Lung (tissue), 11 donors: ENCODE measurements at regions not wholly inside any gene's neighbourhood (a gene's known extent, or its start where the extent isn't known, plus 50 kb on each side); places are given as distances from the start of the nearest gene placed in this dataset.

ENCODE experiments used
- ATAC-seq: fragments of 200-7000 bp; cut with Tn5 transposase; one replicate; pipeline ENCODE4 v1.9.1; 2020; ENCODE audit warnings: moderate number of reproducible peaks; ENCODE audit not compliant: insufficient read depth, low FRiP score
- DNase-seq, 3 donors: peaks; one replicate each; pipeline ENCODE4 v3.0.0-alpha.2; 2013 to 2017
- H3K27ac ChIP-seq, 2 donors: one replicate each; pipeline ENCODE4 v1.5.1; 2013; ENCODE audit warnings: mild to moderate bottlenecking in 2 of 2, moderate library complexity in 2 of 2, control low read depth in 1 of 2, inconsistent platforms in 1 of 2, low read depth in 1 of 2, low read length in 1 of 2
- H3K27me3 ChIP-seq, 3 donors: one replicate each; pipeline ENCODE4 v1.5.1; 2013; ENCODE audit warnings: low read length in 2 of 3; ENCODE audit not compliant: control insufficient read depth in 3 of 3, insufficient read depth in 3 of 3
- H3K36me3 ChIP-seq, 4 donors: one replicate each; pipeline ENCODE4 v1.5.1; 2013; ENCODE audit warnings: low read length in 4 of 4, mild to moderate bottlenecking in 1 of 4, moderate library complexity in 1 of 4; ENCODE audit not compliant: control insufficient read depth in 4 of 4, insufficient read depth in 4 of 4
- H3K4me1 ChIP-seq, 5 donors: one replicate each; pipeline ENCODE4 v1.5.1; 2013; ENCODE audit warnings: low read length in 5 of 5, mild to moderate bottlenecking in 2 of 5, moderate library complexity in 1 of 5; ENCODE audit not compliant: control insufficient read depth in 5 of 5, insufficient read depth in 5 of 5
- H3K4me3 ChIP-seq: one replicate; pipeline ENCODE4 v1.5.1; 2013; ENCODE audit warnings: mild to moderate bottlenecking, control low read depth, moderate library complexity
- H3K9ac ChIP-seq, 2 donors: one replicate each; pipeline ENCODE4 v1.5.1; 2013; ENCODE audit warnings: low read length in 2 of 2, control low read depth in 1 of 2; ENCODE audit not compliant: insufficient read depth in 1 of 2
- H3K9me3 ChIP-seq, 4 donors: one replicate each; pipeline ENCODE4 v1.5.1; 2013; ENCODE audit warnings: low read length in 3 of 4, mild to moderate bottlenecking in 1 of 4, moderate library complexity in 1 of 4; ENCODE audit not compliant: control insufficient read depth in 4 of 4, insufficient read depth in 3 of 4
- WGBS, 2 donors: extraction: QIAGEN DNeasy Blood & Tissue Kit; methylation state at CpG; one replicate each; pipeline ENCODE4 v1.1.7; 2013; 5-methylcytosine and 5-hydroxymethylcytosine counted together
- TF ChIP-seq, protein P1 (sequence below): IDR thresholded peaks from 2 replicates; pipeline ENCODE4 v1.5.1; 2012; ENCODE audit warnings: mild to moderate bottlenecking; ENCODE audit errors: control extremely low read depth, extremely low read depth
- donor health status: control.
- donor health status: control.
- donor health status: Bipolar disorder and iron deficiency.
- donor health status: healthy.
- donor health status: DM: yes; HTN: yes; CAD: no.

DNA sequence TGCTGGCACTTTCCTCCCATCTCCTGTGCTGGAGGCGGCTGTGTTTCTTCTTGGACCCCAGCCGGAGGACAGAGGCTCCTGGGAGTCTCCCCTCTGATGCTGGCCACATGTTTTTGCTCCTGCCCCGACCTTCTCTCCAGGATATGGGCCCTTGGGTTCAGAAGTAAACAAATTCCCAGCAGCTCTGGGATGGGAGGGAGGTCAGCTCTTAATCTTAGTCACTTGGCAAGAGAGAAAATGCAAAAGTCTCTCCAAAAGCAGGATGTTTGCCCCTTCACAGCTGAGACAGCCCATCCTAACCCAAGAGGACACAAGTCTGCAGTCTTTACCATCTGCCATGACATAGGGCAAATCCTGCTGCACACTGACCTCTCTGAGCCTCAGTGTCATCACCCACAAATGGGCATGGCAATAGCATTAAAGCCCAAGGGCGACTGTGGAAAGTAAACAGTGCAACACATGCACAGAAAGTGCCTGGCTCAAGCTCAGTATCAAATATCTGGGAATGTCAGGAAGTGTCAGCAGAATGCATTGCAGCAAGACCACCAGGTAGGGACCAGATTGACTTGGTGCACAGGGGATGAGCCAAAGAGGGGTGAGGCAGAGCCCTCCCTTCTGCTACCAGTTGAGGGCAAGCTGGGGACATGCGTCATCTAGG lies 117.0 kb upstream of the CXCL14 start:
- no peak for ATAC-seq
- Histone ChIP-seq H3K4me1 (peaks cover 0 to 18% (median 0%) of the 10 kb centered on the region in 5 donors), H3K4me3 (no peak overlapping the region), H3K27ac (no peak overlapping the region), H3K9ac (no peak overlapping the region), H3K36me3 (no peaks in the 10 kb centered on the region), H3K27me3 (no peaks in the 10 kb centered on the region), H3K9me3 (peaks cover 0 to 3% (median 0%) of the 10 kb centered on the region in 4 donors)
- TF ChIP-seq, protein P1, sequence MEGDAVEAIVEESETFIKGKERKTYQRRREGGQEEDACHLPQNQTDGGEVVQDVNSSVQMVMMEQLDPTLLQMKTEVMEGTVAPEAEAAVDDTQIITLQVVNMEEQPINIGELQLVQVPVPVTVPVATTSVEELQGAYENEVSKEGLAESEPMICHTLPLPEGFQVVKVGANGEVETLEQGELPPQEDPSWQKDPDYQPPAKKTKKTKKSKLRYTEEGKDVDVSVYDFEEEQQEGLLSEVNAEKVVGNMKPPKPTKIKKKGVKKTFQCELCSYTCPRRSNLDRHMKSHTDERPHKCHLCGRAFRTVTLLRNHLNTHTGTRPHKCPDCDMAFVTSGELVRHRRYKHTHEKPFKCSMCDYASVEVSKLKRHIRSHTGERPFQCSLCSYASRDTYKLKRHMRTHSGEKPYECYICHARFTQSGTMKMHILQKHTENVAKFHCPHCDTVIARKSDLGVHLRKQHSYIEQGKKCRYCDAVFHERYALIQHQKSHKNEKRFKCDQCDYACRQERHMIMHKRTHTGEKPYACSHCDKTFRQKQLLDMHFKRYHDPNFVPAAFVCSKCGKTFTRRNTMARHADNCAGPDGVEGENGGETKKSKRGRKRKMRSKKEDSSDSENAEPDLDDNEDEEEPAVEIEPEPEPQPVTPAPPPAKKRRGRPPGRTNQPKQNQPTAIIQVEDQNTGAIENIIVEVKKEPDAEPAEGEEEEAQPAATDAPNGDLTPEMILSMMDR: no peak
- 53 to 66% methylated on average over 5 of the region's 5 CpGs for WGBS, 2 donors
- DNase-seq: no peak

- TF ChIP-seq, protein P1: no peak
- Histone ChIP-seq H3K9ac (no peak overlapping the region), H3K27me3 (no peaks in the 10 kb centered on the region), H3K36me3 (no peaks in the 10 kb centered on the region), H3K4me3 (no peak overlapping the region), H3K27ac (no peak overlapping the region), H3K9me3 (peaks cover 0 to 3% (median 0%) of the 10 kb centered on the region in 4 donors), H3K4me1 (peaks cover 0 to 19% (median 0%) of the 10 kb centered on the region in 5 donors)
- WGBS, 2 donors: 79 to 80% methylated on average over 5 of the region's 5 CpGs
- DNase-seq (no peak), ATAC-seq (no peak)
These were observed 116.1 kb upstream of the CXCL14 start for GRCh38 chr5:135694906-135695305.

- no peak overlapping the region for H3K27ac ChIP-seq
- TF ChIP-seq, protein P1: no peak
- no peaks in the 10 kb centered on the region for H3K36me3 ChIP-seq
- H3K4me1 ChIP-seq: peaks cover 0 to 19% (median 0%) of the 10 kb centered on the region in 5 donors
- no peak for DNase-seq
- no peaks in the 10 kb centered on the region for H3K27me3 ChIP-seq
- no peak overlapping the region for H3K4me3 ChIP-seq
- 76 to 80% methylated on average over 9 of the region's 9 CpGs for WGBS, 2 donors
- ATAC-seq: no peak
- no peak overlapping the region for H3K9ac ChIP-seq
- H3K9me3 ChIP-seq: peaks cover 0 to 3% (median 0%) of the 10 kb centered on the region in 4 donors
These were observed 115.2 kb upstream of the CXCL14 start for GRCh38 chr5:135694012-135694411.
